ENCODE measurements at regions not wholly inside any gene's neighbourhood (a gene's known extent, or its start where the extent isn't known, plus 50 kb on each side); places are given as distances from the start of the nearest gene placed in this dataset.

DNA sequence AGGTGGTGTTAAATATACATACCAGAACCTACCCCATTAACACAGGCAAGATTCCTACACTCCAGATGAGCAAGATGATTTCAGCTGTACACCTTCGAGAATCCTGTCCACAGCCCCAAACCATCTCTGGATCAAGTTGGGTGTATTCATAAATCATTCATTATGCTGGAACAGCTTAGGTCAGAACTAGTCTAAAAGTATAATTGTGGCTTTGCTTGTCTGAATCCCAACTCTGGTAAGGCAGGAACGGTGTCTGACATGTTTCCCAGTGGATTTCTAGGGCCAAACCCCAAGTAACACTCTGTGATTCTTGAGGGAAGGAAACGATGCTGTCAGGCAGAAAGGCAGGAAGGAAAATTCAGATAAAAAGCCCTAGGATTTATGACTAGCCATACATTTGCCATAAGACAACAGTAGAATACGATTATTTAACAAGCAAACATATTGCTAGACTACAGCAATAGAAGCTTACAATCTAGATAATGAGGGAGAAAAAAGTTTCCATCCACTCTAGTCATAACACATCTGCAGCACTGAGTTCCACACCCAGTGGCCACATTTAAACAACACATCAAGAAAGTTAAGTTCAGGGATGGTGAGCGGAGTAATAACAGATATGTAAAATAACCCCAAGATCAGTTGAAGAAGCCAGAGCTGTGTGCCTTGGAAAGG is 444.8 kb downstream of the RND3 start:
- intact Hi-C loops (cut with DNase I), result no loop called here
- TF ChIP-seq, protein P1, sequence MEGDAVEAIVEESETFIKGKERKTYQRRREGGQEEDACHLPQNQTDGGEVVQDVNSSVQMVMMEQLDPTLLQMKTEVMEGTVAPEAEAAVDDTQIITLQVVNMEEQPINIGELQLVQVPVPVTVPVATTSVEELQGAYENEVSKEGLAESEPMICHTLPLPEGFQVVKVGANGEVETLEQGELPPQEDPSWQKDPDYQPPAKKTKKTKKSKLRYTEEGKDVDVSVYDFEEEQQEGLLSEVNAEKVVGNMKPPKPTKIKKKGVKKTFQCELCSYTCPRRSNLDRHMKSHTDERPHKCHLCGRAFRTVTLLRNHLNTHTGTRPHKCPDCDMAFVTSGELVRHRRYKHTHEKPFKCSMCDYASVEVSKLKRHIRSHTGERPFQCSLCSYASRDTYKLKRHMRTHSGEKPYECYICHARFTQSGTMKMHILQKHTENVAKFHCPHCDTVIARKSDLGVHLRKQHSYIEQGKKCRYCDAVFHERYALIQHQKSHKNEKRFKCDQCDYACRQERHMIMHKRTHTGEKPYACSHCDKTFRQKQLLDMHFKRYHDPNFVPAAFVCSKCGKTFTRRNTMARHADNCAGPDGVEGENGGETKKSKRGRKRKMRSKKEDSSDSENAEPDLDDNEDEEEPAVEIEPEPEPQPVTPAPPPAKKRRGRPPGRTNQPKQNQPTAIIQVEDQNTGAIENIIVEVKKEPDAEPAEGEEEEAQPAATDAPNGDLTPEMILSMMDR (IDR thresholded peaks at IDR 0.05), result no peak
- DNase-seq, result no peak
- Histone ChIP-seq H3K4me1 (no peaks in the 10 kb centered on the region), H3K9me3 (no peaks in the 10 kb centered on the region), H3K27ac (no peak overlapping the region), H3K36me3 (no peaks in the 10 kb centered on the region), H3K27me3 (ENCODE audit: low read depth) (no peaks in the 10 kb centered on the region), H3K4me3 (no peak overlapping the region)
- peak in 1 of 2 donors; percentile 53 for ATAC-seq

DNA sequence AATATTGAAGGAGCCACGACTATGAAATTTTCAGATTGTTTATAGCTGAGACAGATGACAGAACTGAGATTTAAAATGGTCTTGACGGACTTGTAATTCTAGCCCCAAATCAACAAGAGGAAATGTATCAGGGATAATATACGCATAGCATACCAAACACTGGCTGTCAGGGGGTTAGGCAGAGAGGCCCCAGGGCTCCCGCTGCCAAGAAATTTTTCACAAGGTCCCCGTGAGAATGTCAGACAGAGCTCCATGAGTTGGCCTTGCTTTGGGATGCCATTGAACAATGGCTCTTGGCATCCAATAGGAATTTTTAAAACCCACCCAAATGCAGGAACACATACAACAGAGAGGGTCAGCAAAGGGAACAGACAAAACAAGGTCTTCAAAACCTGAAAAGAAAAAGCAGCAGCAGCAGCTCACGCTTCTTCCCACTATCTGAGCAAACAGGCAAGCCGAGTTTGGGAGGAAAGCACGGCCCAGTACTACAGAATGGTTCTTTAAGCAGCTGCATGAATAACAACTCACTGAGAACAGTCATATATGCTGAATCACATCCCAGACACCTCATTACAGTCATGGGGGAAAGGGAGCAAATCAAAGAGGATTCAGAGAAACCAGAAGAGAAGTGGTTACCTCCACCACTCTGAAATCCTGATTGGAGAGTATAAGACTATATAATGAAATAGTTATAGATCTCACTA is 445.6 kb downstream of the RND3 start:
- ATAC-seq (no peak), DNase-seq (no peak)
- Histone ChIP-seq H3K36me3 (no peaks in the 10 kb centered on the region), H3K27ac (no peak overlapping the region), H3K27me3 (ENCODE audit: low read depth) (no peaks in the 10 kb centered on the region), H3K4me3 (no peak overlapping the region), H3K4me1 (no peaks in the 10 kb centered on the region), H3K9me3 (no peaks in the 10 kb centered on the region)
- TF ChIP-seq, protein P1 (IDR thresholded peaks at IDR 0.05), result no peak
- intact Hi-C loops (cut with DNase I), result no loop called here

DNA sequence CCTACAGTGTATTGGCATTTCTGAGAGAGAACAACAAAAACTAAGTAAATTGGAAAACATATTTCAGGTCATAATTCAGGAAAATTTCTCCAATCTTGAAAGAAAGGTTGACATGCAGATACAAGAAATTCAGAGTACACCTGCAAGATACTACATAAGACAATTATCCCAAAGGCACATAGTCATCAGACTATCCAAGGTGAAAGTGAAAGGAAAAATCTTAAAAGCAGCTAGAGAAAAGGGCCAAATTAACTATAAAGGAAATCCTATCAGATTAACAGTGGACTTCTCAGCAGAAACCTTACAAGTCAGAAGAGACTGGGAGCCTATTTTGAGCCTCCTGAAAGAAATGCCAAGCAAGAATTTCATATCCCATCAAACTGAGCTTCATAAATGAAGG is 449.0 kb upstream of the MMADHC start:
- Histone ChIP-seq H3K27ac (no peak overlapping the region), H3K36me3 (no peaks in the 10 kb centered on the region), H3K4me1 (no peaks in the 10 kb centered on the region), H3K9me3 (no peaks in the 10 kb centered on the region), H3K27me3 (ENCODE audit: low read depth) (no peaks in the 10 kb centered on the region), H3K4me3 (no peak overlapping the region)
- TF ChIP-seq, protein P1 (IDR thresholded peaks at IDR 0.05), result no peak
- intact Hi-C loops (cut with DNase I), result no loop called here
- DNase-seq (no peak), ATAC-seq (no peak)

DNA sequence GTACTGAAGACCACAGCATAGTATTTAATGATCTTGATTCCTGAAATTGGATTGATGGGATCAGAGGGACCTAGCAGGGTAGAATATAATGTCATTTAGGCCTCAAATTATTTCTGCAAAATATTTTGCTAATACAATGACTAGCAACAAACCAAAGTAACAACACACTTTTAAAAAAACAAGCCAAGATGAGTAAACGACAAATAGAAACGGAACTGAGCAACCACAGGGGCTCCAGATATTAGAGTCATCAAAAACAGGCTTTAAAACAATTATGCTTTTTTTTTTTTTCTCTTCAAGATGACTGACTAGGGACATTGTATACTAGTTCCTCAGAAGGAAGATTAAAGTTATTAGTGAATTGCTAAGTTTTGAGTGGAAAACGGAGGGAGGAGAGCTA is 447.1 kb upstream of the MMADHC start:
- no peaks in the 10 kb centered on the region for H3K36me3 ChIP-seq
- TF ChIP-seq, protein P1 (IDR thresholded peaks at IDR 0.05), result no peak
- no peak overlapping the region for H3K4me3 ChIP-seq
- H3K27ac ChIP-seq, result no peak overlapping the region
- ATAC-seq (no peak), DNase-seq (no peak)
- H3K27me3 ChIP-seq (ENCODE audit: low read depth), result no peaks in the 10 kb centered on the region
- H3K9me3 ChIP-seq, result no peaks in the 10 kb centered on the region
- intact Hi-C loops (cut with DNase I), result no loop called here
- H3K4me1 ChIP-seq, result no peaks in the 10 kb centered on the region

DNA sequence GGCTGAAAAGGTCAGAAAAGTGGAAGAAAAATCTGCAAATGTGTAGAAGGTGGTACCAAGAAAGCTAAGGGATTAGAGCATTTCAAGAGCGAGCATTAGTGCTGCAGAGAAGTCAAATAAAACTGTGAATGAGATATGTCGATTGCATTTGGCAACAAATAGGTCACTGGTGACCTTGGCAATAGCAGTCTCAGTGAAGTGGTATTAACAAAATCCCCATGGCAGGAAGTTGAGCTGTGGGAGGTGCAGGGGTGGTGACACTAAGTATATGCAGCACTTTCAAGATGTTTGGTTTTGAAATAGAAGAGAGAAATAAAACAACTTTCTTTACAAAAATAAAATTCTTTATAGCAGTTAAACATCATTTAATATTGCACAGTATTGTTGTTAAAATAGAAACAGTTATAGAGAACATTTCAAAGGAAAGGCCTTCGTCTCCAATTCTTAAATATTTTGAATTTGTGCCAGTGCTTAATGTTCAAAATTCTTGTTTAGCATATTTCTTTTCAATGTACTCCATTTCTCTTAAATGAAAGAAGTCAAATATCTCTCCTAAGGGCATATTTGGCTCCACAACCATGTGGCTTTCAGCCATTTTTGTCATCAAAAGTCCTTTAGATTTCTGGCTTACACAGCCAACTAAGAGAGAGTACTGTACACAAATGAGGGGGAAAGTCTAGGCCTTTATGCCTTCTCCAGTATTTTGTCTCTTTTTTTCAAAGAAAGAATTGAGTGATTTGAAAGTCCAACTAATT is 443.0 kb upstream of the MMADHC start:
- ATAC-seq, result peak; percentile 53 to 77
- Histone ChIP-seq H3K27ac (no peak overlapping the region), H3K9me3 (no peaks in the 10 kb centered on the region), H3K36me3 (no peaks in the 10 kb centered on the region), H3K27me3 (ENCODE audit: low read depth) (no peaks in the 10 kb centered on the region), H3K4me1 (no peaks in the 10 kb centered on the region), H3K4me3 (no peak overlapping the region)
- intact Hi-C loops (cut with DNase I), result no loop called here
- TF ChIP-seq, protein P1 (IDR thresholded peaks at IDR 0.05), result no peak
- DNase-seq, result no peak
